ENCODE measurements at regions not wholly inside any gene's neighbourhood (a gene's known extent, or its start where the extent isn't known, plus 50 kb on each side); places are given as distances from the start of the nearest gene placed in this dataset.

- in situ Hi-C loops (cut with MboI; ENCODE audit: low sequenced_read_pairs) (no loop called here), dilution Hi-C loops (cut with HindIII; ENCODE audit: low sequenced_read_pairs, unreplicated experiment) (no loop called here), intact Hi-C loops (cut with micrococcal nuclease) (no loop called here)
- H2BK15ac ChIP-seq (ENCODE audit: low read depth, low read length): no peak overlapping the region
- ChIA-PET POLR2A (ENCODE audit: unreplicated experiment) (no interaction called here), CTCF (interaction anchor here (0.5 kb wide), 1 partner anchor 91 kb away, joined by 3 read pairs; no protein-coding TSS in a partner anchor)
- no peaks in the 10 kb centered on the region for H3K36me3 ChIP-seq (ENCODE audit: control insufficient read depth, insufficient read depth, low read length)
- H2BK5ac ChIP-seq (ENCODE audit: low read depth, low read length, poor library complexity, severe bottlenecking): no peak overlapping the region
- no peaks in the 10 kb centered on the region for H3K4me1 ChIP-seq (ENCODE audit: control insufficient read depth, insufficient read depth, low read length)
- BruUV-seq (replicated peaks): no TSS peak
- no peaks in the 10 kb centered on the region for H3K79me1 ChIP-seq (ENCODE audit: low read depth in 1 of 2, low read length in 2 of 2)
- TF ChIP-seq MXI1 (IDR thresholded peaks at IDR 0.05; ENCODE audit: borderline replicate concordance, low read depth, low read length) (no peak), MAFK (IDR thresholded peaks at IDR 0.05; ENCODE audit: low read depth, low read length) (no peak), USF2 (IDR thresholded peaks at IDR 0.05; ENCODE audit: low read depth, low read length) (no peak), CHD1 (IDR thresholded peaks at IDR 0.05; ENCODE audit: low read depth, low read length) (no peak), MAZ (IDR thresholded peaks at IDR 0.05; ENCODE audit: borderline replicate concordance, low read depth, low read length) (no peak), RFX5 (IDR thresholded peaks at IDR 0.05; ENCODE audit: low read depth, low read length) (no peak), BHLHE40 (IDR thresholded peaks at IDR 0.05; ENCODE audit: low read depth, low read length) (no peak), POLR2A (IDR thresholded peaks at IDR 0.05; ENCODE audit: low read depth, low read length) (no peak), NFE2L2 (IDR thresholded peaks at IDR 0.05; ENCODE audit: low read depth, low read length) (no peak), ELK1 (IDR thresholded peaks at IDR 0.05; ENCODE audit: borderline replicate concordance, low read depth, low read length) (no peak), SMC3 (IDR thresholded peaks at IDR 0.05; ENCODE audit: low read depth, low read length) (no peak), RAD21 (IDR thresholded peaks at IDR 0.05; ENCODE audit: low read length) (no peak), RCOR1 (IDR thresholded peaks at IDR 0.05; ENCODE audit: insufficient replicate concordance, low read length) (no peak), CEBPB (IDR thresholded peaks at IDR 0.05; ENCODE audit: low read depth, low read length) (no peak)
- TF ChIP-seq, protein P1, sequence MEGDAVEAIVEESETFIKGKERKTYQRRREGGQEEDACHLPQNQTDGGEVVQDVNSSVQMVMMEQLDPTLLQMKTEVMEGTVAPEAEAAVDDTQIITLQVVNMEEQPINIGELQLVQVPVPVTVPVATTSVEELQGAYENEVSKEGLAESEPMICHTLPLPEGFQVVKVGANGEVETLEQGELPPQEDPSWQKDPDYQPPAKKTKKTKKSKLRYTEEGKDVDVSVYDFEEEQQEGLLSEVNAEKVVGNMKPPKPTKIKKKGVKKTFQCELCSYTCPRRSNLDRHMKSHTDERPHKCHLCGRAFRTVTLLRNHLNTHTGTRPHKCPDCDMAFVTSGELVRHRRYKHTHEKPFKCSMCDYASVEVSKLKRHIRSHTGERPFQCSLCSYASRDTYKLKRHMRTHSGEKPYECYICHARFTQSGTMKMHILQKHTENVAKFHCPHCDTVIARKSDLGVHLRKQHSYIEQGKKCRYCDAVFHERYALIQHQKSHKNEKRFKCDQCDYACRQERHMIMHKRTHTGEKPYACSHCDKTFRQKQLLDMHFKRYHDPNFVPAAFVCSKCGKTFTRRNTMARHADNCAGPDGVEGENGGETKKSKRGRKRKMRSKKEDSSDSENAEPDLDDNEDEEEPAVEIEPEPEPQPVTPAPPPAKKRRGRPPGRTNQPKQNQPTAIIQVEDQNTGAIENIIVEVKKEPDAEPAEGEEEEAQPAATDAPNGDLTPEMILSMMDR (conservative IDR thresholded peaks at IDR 0.05; ENCODE audit: low read depth, low read length): no peak
- no peak overlapping the region for H4K5ac ChIP-seq (ENCODE audit: low read depth, low read length)
- no peak overlapping the region for H3K14ac ChIP-seq (replicated peaks; ENCODE audit: low read depth, low read length)
- H3K4ac ChIP-seq (ENCODE audit: low read depth, low read length): no peak overlapping the region
- no peak overlapping the region for H2BK20ac ChIP-seq (ENCODE audit: low read depth, low read length)
- no peaks in the 10 kb centered on the region for H3K9me1 ChIP-seq (ENCODE audit: insufficient read depth, low read length)
- no peaks in the 10 kb centered on the region for H3K9me3 ChIP-seq (ENCODE audit: control insufficient read depth, insufficient read depth, low read length)
- H4K20me1 ChIP-seq (ENCODE audit: insufficient read depth, low read length): no peaks in the 10 kb centered on the region
- H2AFZ ChIP-seq (replicated peaks; ENCODE audit: low read length, poor library complexity): no peak overlapping the region
- no peak overlapping the region for H3K27ac ChIP-seq (ENCODE audit: insufficient read depth, low read length)
- DNase-seq (no peak), ATAC-seq (ENCODE audit: low read depth) (no peak)
- no peak overlapping the region for H3K4me2 ChIP-seq (ENCODE audit: low read depth, low read length)
- H2BK120ac ChIP-seq (ENCODE audit: low read depth, low read length): no peak overlapping the region
- no peak overlapping the region for H4K8ac ChIP-seq (ENCODE audit: low read depth in 2 of 2, low read length in 2 of 2)
- H4K91ac ChIP-seq (ENCODE audit: insufficient read depth, low read depth, low read length): no peak overlapping the region
- H2AK5ac ChIP-seq (ENCODE audit: low read depth, low read length): no peak overlapping the region
- H3K23ac ChIP-seq (ENCODE audit: low read depth, low read length): no peak overlapping the region
- no peak overlapping the region for H3K18ac ChIP-seq (ENCODE audit: low read depth, low read length)
- H3K27me3 ChIP-seq (ENCODE audit: control insufficient read depth, insufficient read depth, low read length): no peaks in the 10 kb centered on the region; the same call in 1 of the 2 replicates
- 80% methylated on average over 1 of the region's 5 CpGs; no CpG with 5 or more reads in 1 of the 2 experiments for WGBS, 2 experiments (ENCODE audit: extremely low coverage in 2 of 2, insufficient read length in 1 of 2)
- H3K9ac ChIP-seq (ENCODE audit: low read depth, low read length): no peak overlapping the region
- no peak overlapping the region for H2AK9ac ChIP-seq (replicated peaks; ENCODE audit: low read depth, low read length, poor library complexity)
- H3K4me3 ChIP-seq (ENCODE audit: insufficient read depth, low read depth, low read length): no peak overlapping the region
- no peak overlapping the region; the same call in 1 of the 2 replicates for H3K56ac ChIP-seq (ENCODE audit: extremely low read depth, insufficient read depth, low read length)
These were observed 92.8 kb downstream of the ETS2 start for GRCh38 chr21:38898422-38899096.
